Stomach (tissue), 4 donors: ENCODE measurements at regions not wholly inside any gene's neighbourhood (a gene's known extent, or its start where the extent isn't known, plus 50 kb on each side); places are given as distances from the start of the nearest gene placed in this dataset.

Experiments used
- CTCF ChIP-seq, 7 experiments: fragments of 450-650 bp in 4 of 7; fragments of 200-600 bp in 3 of 7; sonication (generic) in 3 of 7; IDR thresholded peaks; one replicate each; pipeline ENCODE4 v1.5.1; 2016 to 2019; ENCODE audit warnings: antibody characterized with exemption in 7 of 7, control low read depth in 2 of 7, mild to moderate bottlenecking in 1 of 7
- POLR2A ChIP-seq, 4 donors: fragments of 450-650 bp; IDR thresholded peaks; one replicate each; pipeline ENCODE4 v1.6.1; 2016; ENCODE audit warnings: antibody characterized with exemption in 4 of 4, control low read depth in 2 of 4, mild to moderate bottlenecking in 1 of 4, moderate library complexity in 1 of 4
- POLR2AphosphoS5 ChIP-seq, 3 donors: sonication (generic); formaldehyde crosslinking; IDR thresholded peaks; one replicate each; pipeline ENCODE4 v1.6.1; 2016; ENCODE audit warnings: antibody characterized with exemption in 3 of 3

DNA sequence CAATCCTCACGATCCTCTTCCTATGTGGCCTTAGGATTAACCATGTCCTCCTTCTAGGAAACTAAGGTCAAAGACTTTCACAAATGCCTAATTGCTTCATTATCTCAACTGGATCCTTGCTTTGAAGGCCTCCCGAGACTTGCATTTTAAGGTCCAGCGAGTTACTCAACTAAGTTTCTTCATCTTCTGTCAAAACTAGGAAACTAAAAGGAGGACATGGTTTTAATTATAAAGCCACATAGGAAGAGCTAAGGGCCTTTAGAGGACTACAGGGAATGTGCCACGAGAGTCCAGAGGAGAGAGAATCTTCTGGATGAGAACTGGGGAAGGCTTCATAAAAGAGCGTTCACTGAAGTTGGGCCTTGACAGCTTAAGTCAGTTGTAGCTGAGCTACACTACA, 87.8 kb upstream of the LPP start:
- TF ChIP-seq CTCF (IDR thresholded peaks at IDR 0.05), result no peak
- no peak for TF ChIP-seq POLR2AphosphoS5 (IDR thresholded peaks at IDR 0.05)
- no peak for TF ChIP-seq POLR2A (IDR thresholded peaks at IDR 0.05)
